Lower leg skin (tissue), 3 donors: ENCODE measurements at regions not wholly inside any gene's neighbourhood (a gene's known extent, or its start where the extent isn't known, plus 50 kb on each side); places are given as distances from the start of the nearest gene placed in this dataset.

ENCODE experiments used
- POLR2A ChIP-seq, 2 donors: fragments of 450-650 bp; IDR thresholded peaks; one replicate each; pipeline ENCODE4 v1.6.1; 2016 to 2017; ENCODE audit warnings: antibody characterized with exemption in 2 of 2, mild to moderate bottlenecking in 1 of 2, moderate library complexity in 1 of 2
- TF ChIP-seq, protein P1 (sequence below), 3 donors: fragments of 450-650 bp; IDR thresholded peaks; one replicate each; pipeline ENCODE4 v1.5.1; 2016; ENCODE audit warnings: antibody characterized with exemption in 3 of 3, mild to moderate bottlenecking in 3 of 3, moderate library complexity in 2 of 3

DNA sequence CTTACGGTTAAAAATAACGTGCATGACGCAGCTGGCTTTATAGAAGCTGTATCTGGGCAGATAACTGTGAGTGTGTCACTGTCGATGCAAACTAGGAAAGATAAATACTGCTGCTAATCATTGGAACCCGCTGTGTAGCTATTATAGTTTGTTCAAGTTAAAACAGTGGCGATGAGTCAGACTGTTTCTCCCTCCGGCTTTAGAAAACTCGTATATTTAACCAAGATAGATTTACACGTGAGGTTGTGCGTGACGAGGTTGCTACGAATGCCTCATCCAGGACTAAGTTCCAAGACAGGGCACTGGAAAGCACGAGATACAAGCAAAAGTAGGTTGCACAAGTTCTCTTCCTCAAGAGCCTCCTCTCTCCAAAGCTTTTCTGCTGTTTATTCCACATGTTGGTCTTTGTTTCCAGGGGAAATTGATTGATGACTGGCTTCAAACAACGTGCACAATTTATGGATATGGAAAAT, 270.7 kb downstream of the FBXW7 start:
- TF ChIP-seq, protein P1, sequence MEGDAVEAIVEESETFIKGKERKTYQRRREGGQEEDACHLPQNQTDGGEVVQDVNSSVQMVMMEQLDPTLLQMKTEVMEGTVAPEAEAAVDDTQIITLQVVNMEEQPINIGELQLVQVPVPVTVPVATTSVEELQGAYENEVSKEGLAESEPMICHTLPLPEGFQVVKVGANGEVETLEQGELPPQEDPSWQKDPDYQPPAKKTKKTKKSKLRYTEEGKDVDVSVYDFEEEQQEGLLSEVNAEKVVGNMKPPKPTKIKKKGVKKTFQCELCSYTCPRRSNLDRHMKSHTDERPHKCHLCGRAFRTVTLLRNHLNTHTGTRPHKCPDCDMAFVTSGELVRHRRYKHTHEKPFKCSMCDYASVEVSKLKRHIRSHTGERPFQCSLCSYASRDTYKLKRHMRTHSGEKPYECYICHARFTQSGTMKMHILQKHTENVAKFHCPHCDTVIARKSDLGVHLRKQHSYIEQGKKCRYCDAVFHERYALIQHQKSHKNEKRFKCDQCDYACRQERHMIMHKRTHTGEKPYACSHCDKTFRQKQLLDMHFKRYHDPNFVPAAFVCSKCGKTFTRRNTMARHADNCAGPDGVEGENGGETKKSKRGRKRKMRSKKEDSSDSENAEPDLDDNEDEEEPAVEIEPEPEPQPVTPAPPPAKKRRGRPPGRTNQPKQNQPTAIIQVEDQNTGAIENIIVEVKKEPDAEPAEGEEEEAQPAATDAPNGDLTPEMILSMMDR (IDR thresholded peaks at IDR 0.05) = no peak
- no peak for TF ChIP-seq POLR2A (IDR thresholded peaks at IDR 0.05)
